PC-9 (cell line): ENCODE measurements at regions not wholly inside any gene's neighbourhood (a gene's known extent, or its start where the extent isn't known, plus 50 kb on each side); places are given as distances from the start of the nearest gene placed in this dataset.
A peak's percentile ranks its signal among the peaks of the same experiment; 100 is the strongest.

Experiments
- BruUV-seq: library from RNA; stranded (reverse); fragments of 400-500 nt; replicated peaks from 2 replicates; lab custom pipeline; 2021; lab: Mats Ljungman, UMichigan
- CTCF ChIA-PET: fragments of 300-600 bp; sonication (Branson Sonifier 250); formaldehyde crosslinking; loops from one replicate; lab custom pipeline; 2022; ENCODE audit warnings: antibody characterized with exemption; lab: Charles Lee
- POLR2A ChIA-PET: fragments of 300-600 bp; sonication (Branson Sonifier 250); formaldehyde crosslinking; loops from one replicate; lab custom pipeline; 2022; ENCODE audit warnings: antibody characterized with exemption; ENCODE audit not compliant: unreplicated experiment; lab: Charles Lee
- DNase-seq, 2 experiments: peaks; one replicate each; pipeline versions ENCODE4 v3.0.0 to v3.0.0-alpha.2; 2015 to 2022; ENCODE audit warnings: mixed read lengths in 1 of 2
- H2AFZ ChIP-seq: fragments of 200-600 bp; sonication (generic); 2 replicates; pipeline ENCODE4 v1.8.1; 2017; ENCODE audit warnings: antibody characterized with exemption
- H3F3A ChIP-seq: fragments of 200-600 bp; sonication (generic); 2 replicates; pipeline ENCODE4 v1.8.1; 2017; ENCODE audit warnings: antibody characterized with exemption, mild to moderate bottlenecking, low read depth; ENCODE audit not compliant: insufficient read depth
- H3K27ac ChIP-seq: fragments of 200-600 bp; sonication (generic); 2 replicates; pipeline ENCODE4 v1.6.1; 2016; ENCODE audit warnings: mixed run types
- H3K27me3 ChIP-seq: fragments of 200-600 bp; sonication (generic); 2 replicates; pipeline ENCODE4 v1.6.1; 2016; ENCODE audit warnings: low read depth, mixed run types; ENCODE audit not compliant: insufficient read depth
- H3K36me3 ChIP-seq: fragments of 200-600 bp; sonication (generic); 2 replicates; pipeline ENCODE4 v1.6.1; 2016; ENCODE audit warnings: low read depth, mixed run types
- H3K4me1 ChIP-seq: fragments of 200-600 bp; sonication (generic); replicated peaks from 2 replicates; pipeline ENCODE4 v1.6.1; 2016; ENCODE audit warnings: mixed run types; ENCODE audit not compliant: insufficient read depth
- H3K4me2 ChIP-seq: fragments of 200-600 bp; sonication (generic); 2 replicates; pipeline ENCODE4 v1.6.1; 2017; ENCODE audit warnings: mixed run types
- H3K4me3 ChIP-seq: fragments of 200-600 bp; sonication (generic); 2 replicates; pipeline ENCODE4 v1.6.1; 2016; ENCODE audit warnings: mixed run types
- H3K79me2 ChIP-seq: fragments of 200-600 bp; sonication (generic); 2 replicates; pipeline ENCODE4 v1.6.1; 2017; ENCODE audit warnings: low read depth, mixed run types
- H3K9me2 ChIP-seq: fragments of 200-600 bp; sonication (generic); 2 replicates; pipeline ENCODE4 v1.8.1; 2017; ENCODE audit warnings: mild to moderate bottlenecking; ENCODE audit not compliant: insufficient read depth
- H3K9me3 ChIP-seq: fragments of 200-600 bp; sonication (generic); 2 replicates; pipeline ENCODE4 v1.8.1; 2016; ENCODE audit warnings: low read depth; ENCODE audit not compliant: insufficient read depth
- H4K20me1 ChIP-seq: fragments of 200-600 bp; sonication (generic); 2 replicates; pipeline ENCODE4 v1.8.1; 2017; ENCODE audit not compliant: insufficient read depth
- CTCF ChIP-seq: fragments of 200-600 bp; sonication (generic); conservative IDR thresholded peaks from 2 replicates; pipeline ENCODE4 v1.6.1; 2017; ENCODE audit warnings: mixed run types, antibody characterized with exemption, mild to moderate bottlenecking, moderate library complexity
- EZH2 ChIP-seq: fragments of 200-600 bp; sonication (generic); IDR thresholded peaks from 2 replicates; pipeline ENCODE4 v1.8.0; 2017; ENCODE audit warnings: antibody characterized with exemption, low read depth
- intact Hi-C: fragments of 100-400 bp; cut with micrococcal nuclease; formaldehyde crosslinking; loops from one replicate; pipeline ENCODE4 v1.10.0; 2022; ENCODE audit not compliant: unreplicated experiment

- no peak overlapping the region for H3K4me3 ChIP-seq
- H3K4me2 ChIP-seq = no peak overlapping the region
- H2AFZ ChIP-seq = no peak overlapping the region
- POLR2A ChIA-PET = interaction anchor here (0.6 kb wide), 1 partner anchor 18 kb away, joined by 3 read pairs; no protein-coding TSS in a partner anchor
- no peaks in the 10 kb centered on the region for H3K27me3 ChIP-seq
- BruUV-seq = no TSS peak
- H3K27ac ChIP-seq = peak overlapping the region; percentile 54
- H3K9me3 ChIP-seq = 0 out of 2 replicates have a peak, but pooled peaks cover 5% of the 10 kb centered on the region
- H3F3A ChIP-seq = no peaks in the 10 kb centered on the region
- no peaks in the 10 kb centered on the region for H3K36me3 ChIP-seq
- no peaks in the 10 kb centered on the region for H3K9me2 ChIP-seq
- H3K4me1 ChIP-seq = 0 out of 2 replicates have a peak, but pooled peaks cover 9% of the 10 kb centered on the region
- CTCF ChIA-PET = no interaction called here
- TF ChIP-seq EZH2 (no peak), CTCF (no peak)
- intact Hi-C loops = loop anchor here (10.0 kb wide), 1 partner anchor 326 kb away; no protein-coding TSS in a partner anchor
- no peak for DNase-seq
- no peaks in the 10 kb centered on the region for H3K79me2 ChIP-seq
- no peaks in the 10 kb centered on the region for H4K20me1 ChIP-seq
Measured at GRCh38 chr4:31080887-31081286, 360.7 kb downstream of the PCDH7 start.

GRCh38 chr4:31081366-31081765 is 361.2 kb downstream of the PCDH7 start:
- TF ChIP-seq EZH2 (no peak), CTCF (no peak)
- Histone ChIP-seq H3K9me3 (0 out of 2 replicates have a peak, but pooled peaks cover 5% of the 10 kb centered on the region), H3K27ac (peak overlapping the region; percentile 54), H3K27me3 (no peaks in the 10 kb centered on the region), H3K79me2 (no peaks in the 10 kb centered on the region), H3K4me2 (no peak overlapping the region), H4K20me1 (no peaks in the 10 kb centered on the region), H3K36me3 (no peaks in the 10 kb centered on the region), H3K9me2 (no peaks in the 10 kb centered on the region), H3K4me3 (no peak overlapping the region), H3K4me1 (0 out of 2 replicates have a peak, but pooled peaks cover 9% of the 10 kb centered on the region), H2AFZ (no peak overlapping the region), H3F3A (no peaks in the 10 kb centered on the region)
- DNase-seq = peak in 1 of 2 experiments; percentile 61
- POLR2A ChIA-PET = interaction anchor here (0.6 kb wide), 1 partner anchor 18 kb away, joined by 3 read pairs; no protein-coding TSS in a partner anchor
- intact Hi-C loops = loop anchor here (10.0 kb wide), 1 partner anchor 327 kb away; no protein-coding TSS in a partner anchor
- CTCF ChIA-PET = no interaction called here
- no TSS peak for BruUV-seq

GRCh38 chr4:31083456-31083855 is 363.3 kb downstream of the PCDH7 start:
- TF ChIP-seq EZH2 (no peak), CTCF (no peak)
- Histone ChIP-seq H4K20me1 (no peaks in the 10 kb centered on the region), H3K36me3 (no peaks in the 10 kb centered on the region), H3F3A (0 out of 2 replicates have a peak, but pooled peaks cover 2% of the 10 kb centered on the region), H3K9me3 (0 out of 2 replicates have a peak, but pooled peaks cover 5% of the 10 kb centered on the region), H3K4me2 (no peak overlapping the region), H3K4me1 (peaks cover 17% of the 10 kb centered on the region), H3K27ac (no peak overlapping the region), H3K27me3 (no peaks in the 10 kb centered on the region), H3K9me2 (no peaks in the 10 kb centered on the region), H3K4me3 (no peak overlapping the region), H3K79me2 (no peaks in the 10 kb centered on the region), H2AFZ (no peak overlapping the region)
- ChIA-PET CTCF (no interaction called here), POLR2A (no interaction called here)
- no peak for DNase-seq
- intact Hi-C loops = loop anchor here (10.0 kb wide), 1 partner anchor 329 kb away; no protein-coding TSS in a partner anchor
- BruUV-seq = no TSS peak
